Adrenal gland (tissue), 5 donors: ENCODE measurements at regions not wholly inside any gene's neighbourhood (a gene's known extent, or its start where the extent isn't known, plus 50 kb on each side); places are given as distances from the start of the nearest gene placed in this dataset.
"Not testable (repeated sequence)": the region's sequence is repeated elsewhere in the genome, so short reads cannot be mapped to it uniquely, and the experiment has no call there.

Experiments
- CTCF ChIP-seq, 6 experiments: fragments of 450-650 bp in 4 of 6; fragments of 200-600 bp in 2 of 6; sonication (generic) in 1 of 6; IDR thresholded peaks; 1 replicate in 5 of 6; 2 replicates in 1 of 6; pipeline versions ENCODE4 v1.5.1 to v1.8.0; 2016 to 2021; ENCODE audit warnings: antibody characterized with exemption in 6 of 6, mild to moderate bottlenecking in 2 of 6, moderate library complexity in 1 of 6
- POLR2A ChIP-seq, 2 donors: fragments of 450-650 bp; IDR thresholded peaks; one replicate each; pipeline ENCODE4 v1.6.1; 2017; ENCODE audit warnings: antibody characterized with exemption in 2 of 2, mild to moderate bottlenecking in 2 of 2, moderate library complexity in 1 of 2
- donor health status: DM: no; HTN: no; CAD: no.

- not testable (repeated sequence) for TF ChIP-seq POLR2A, CTCF (IDR thresholded peaks at IDR 0.05)
These were observed 52.9 kb upstream of the ALDH3B2 start for GRCh38 chr11:67727066-67728040.
